H1 (cell line): ENCODE measurements at regions not wholly inside any gene's neighbourhood (a gene's known extent, or its start where the extent isn't known, plus 50 kb on each side); places are given as distances from the start of the nearest gene placed in this dataset.

Source experiments
- CTCF ChIA-PET: fragments of 300-600 bp; sonication (Branson Sonifier 250); formaldehyde crosslinking; loops from one replicate; lab custom pipeline; 2021; ENCODE audit not compliant: partially characterized antibody; lab: Charles Lee
- POLR2A ChIA-PET: fragments of 300-600 bp; sonication (Branson Sonifier 250); formaldehyde crosslinking; loops from one replicate; lab custom pipeline; 2021; ENCODE audit warnings: inconsistent platforms; ENCODE audit not compliant: partially characterized antibody; lab: Charles Lee
- DNase-seq, 2 experiments: peaks; one replicate each; pipeline versions ENCODE4 v3.0.0 to v3.0.0-alpha.2; 2010 to 2022; ENCODE audit warnings: low spot score in 2 of 2, low read depth in 1 of 2, mixed read lengths in 1 of 2
- FAIRE-seq: peaks from 2 replicates; lab custom pipeline; 2011; peaks lifted over from hg19 to GRCh38; lab: Jason Lieb, UNC
- H2AFZ ChIP-seq: 2 replicates; pipeline ENCODE4 v1.8.1; 2012; ENCODE audit warnings: low read length, inconsistent platforms
- H2AK5ac ChIP-seq: 2 replicates; pipeline ENCODE4 v1.6.1; 2013; ENCODE audit warnings: low read depth, low read length
- H2BK120ac ChIP-seq: replicated peaks from 2 replicates; pipeline ENCODE3; 2013; ENCODE audit warnings: low read depth, low read length, inconsistent platforms
- H2BK12ac ChIP-seq: 2 replicates; pipeline ENCODE4 v1.6.1; 2013; ENCODE audit warnings: low read depth, low read length
- H2BK15ac ChIP-seq: 2 replicates; pipeline ENCODE4 v1.6.1; 2013; ENCODE audit warnings: low read length
- H2BK20ac ChIP-seq: 2 replicates; pipeline ENCODE4 v1.6.1; 2013; ENCODE audit warnings: low read length
- H2BK5ac ChIP-seq: 2 replicates; pipeline ENCODE4 v1.6.1; 2013; ENCODE audit warnings: low read depth, low read length
- H3K14ac ChIP-seq: 2 replicates; pipeline ENCODE4 v1.6.1; 2013; ENCODE audit warnings: inconsistent platforms; ENCODE audit not compliant: insufficient read length
- H3K18ac ChIP-seq: 2 replicates; pipeline ENCODE4 v1.6.1; 2013; ENCODE audit warnings: low read length; ENCODE audit errors: extremely low read depth
- H3K23ac ChIP-seq: 2 replicates; pipeline ENCODE4 v1.6.1; 2013; ENCODE audit warnings: inconsistent platforms; ENCODE audit not compliant: insufficient read length
- H3K23me2 ChIP-seq: 2 replicates; pipeline ENCODE4 v1.6.1; 2013; ENCODE audit warnings: low read depth, low read length
- H3K27ac ChIP-seq: 2 replicates; pipeline ENCODE4 v1.6.1; 2011; ENCODE audit warnings: low read depth, low read length, inconsistent platforms
- H3K27me3 ChIP-seq, 4 experiments: replicated peaks in 1 of 4; 1 replicate in 1 of 4; 2 replicates in 3 of 4; pipeline versions ENCODE4 v1.6.1 to v1.8.1; 2011 to 2013; ENCODE audit warnings: low read length in 3 of 4, mild to moderate bottlenecking in 3 of 4, inconsistent platforms in 2 of 4, mixed read lengths in 2 of 4, moderate library complexity in 1 of 4; ENCODE audit not compliant: control insufficient read depth in 3 of 4, insufficient read depth in 3 of 4; ENCODE audit errors: extremely low read depth in 1 of 4
- H3K36me3 ChIP-seq, 4 experiments: 2 replicates each; pipeline versions ENCODE4 v1.6.1 to v1.8.1; 2011 to 2013; ENCODE audit warnings: mild to moderate bottlenecking in 4 of 4, low read length in 3 of 4, moderate library complexity in 2 of 4, control low read depth in 1 of 4, inconsistent platforms in 1 of 4; ENCODE audit not compliant: insufficient read depth in 4 of 4, control insufficient read depth in 2 of 4
- H3K4ac ChIP-seq: replicated peaks from 2 replicates; pipeline ENCODE3; 2013; ENCODE audit warnings: low read length, low read depth, mixed read lengths, inconsistent platforms; ENCODE audit not compliant: insufficient read length
- H3K4me1 ChIP-seq, 4 experiments: replicated peaks in 1 of 4; 1 replicate in 1 of 4; 2 replicates in 3 of 4; pipeline versions ENCODE4 v1.6.1 to v1.8.1; 2011 to 2013; ENCODE audit warnings: low read length in 3 of 4, inconsistent platforms in 2 of 4, mixed read lengths in 1 of 4; ENCODE audit not compliant: insufficient read depth in 4 of 4, control insufficient read depth in 3 of 4
- H3K4me2 ChIP-seq, 2 experiments: 2 replicates each; pipeline versions ENCODE4 v1.6.1 to v1.8.1; 2011 to 2013; ENCODE audit warnings: low read depth in 2 of 2, low read length in 2 of 2, control low read depth in 1 of 2, inconsistent platforms in 1 of 2, mild to moderate bottlenecking in 1 of 2; ENCODE audit not compliant: insufficient read depth in 1 of 2
- H3K4me3 ChIP-seq, 4 experiments: fragments of 200-600, 300-600 bp in 1 of 4; sonication (generic), shearing (Covaris generic), sonication (Bioruptor Twin) in 1 of 4; 2 replicates each; pipeline versions ENCODE4 v1.5.1 to v1.8.1; 2011 to 2016; ENCODE audit warnings: low read length in 4 of 4, low read depth in 3 of 4, control low read depth in 2 of 4, inconsistent platforms in 2 of 4, mild to moderate bottlenecking in 2 of 4, mixed read lengths in 1 of 4, moderate library complexity in 1 of 4; ENCODE audit not compliant: insufficient read depth in 2 of 4; ENCODE audit errors: extremely low read depth in 1 of 4
- H3K56ac ChIP-seq: replicated peaks from 2 replicates; pipeline ENCODE3; 2013; ENCODE audit warnings: low read depth, mild to moderate bottlenecking, mixed read lengths, low read length, inconsistent platforms; ENCODE audit not compliant: insufficient read length
- H3K79me1 ChIP-seq: 2 replicates; pipeline ENCODE4 v1.6.1; 2013; ENCODE audit warnings: low read depth, low read length, control low read depth
- H3K79me2 ChIP-seq, 2 experiments: 2 replicates each; pipeline versions ENCODE4 v1.6.1 to v1.8.1; 2012 to 2013; ENCODE audit warnings: low read length in 2 of 2, mild to moderate bottlenecking in 2 of 2, inconsistent platforms in 1 of 2; ENCODE audit not compliant: insufficient read depth in 2 of 2, control insufficient read depth in 1 of 2
- H3K9ac ChIP-seq, 4 experiments: replicated peaks in 1 of 4; 1 replicate in 1 of 4; 2 replicates in 3 of 4; pipeline versions ENCODE4 v1.6.1 to v1.8.1; 2011 to 2013; ENCODE audit warnings: low read depth in 3 of 4, low read length in 3 of 4, control low read depth in 2 of 4, mild to moderate bottlenecking in 2 of 4, moderate library complexity in 2 of 4, inconsistent platforms in 1 of 4; ENCODE audit errors: extremely low read depth in 1 of 4
- H3K9me3 ChIP-seq, 2 experiments: 2 replicates each; pipeline versions ENCODE4 v1.6.1 to v1.8.1; 2012 to 2013; ENCODE audit warnings: mild to moderate bottlenecking in 2 of 2, moderate library complexity in 2 of 2, control low read depth in 1 of 2, inconsistent platforms in 1 of 2, low read depth in 1 of 2, low read length in 1 of 2, mixed read lengths in 1 of 2; ENCODE audit not compliant: insufficient read depth in 2 of 2
- H4K20me1 ChIP-seq, 2 experiments: replicated peaks in 1 of 2; 2 replicates each; pipeline versions ENCODE3 to v1.8.1; 2011 to 2013; ENCODE audit warnings: inconsistent platforms in 2 of 2, low read length in 2 of 2, mild to moderate bottlenecking in 1 of 2; ENCODE audit not compliant: insufficient read depth in 2 of 2, control insufficient read depth in 1 of 2
- H4K5ac ChIP-seq: 2 replicates; pipeline ENCODE4 v1.6.1; 2013; ENCODE audit warnings: low read length, low read depth, mixed read lengths, inconsistent platforms; ENCODE audit not compliant: insufficient read length
- H4K8ac ChIP-seq: 2 replicates; pipeline ENCODE4 v1.8.0; 2013; ENCODE audit warnings: mild to moderate bottlenecking, moderate library complexity, low read length, inconsistent platforms; ENCODE audit not compliant: insufficient read depth; ENCODE audit errors: extremely low read depth
- H4K91ac ChIP-seq: replicated peaks from 2 replicates; pipeline ENCODE3; 2013; ENCODE audit warnings: low read length, mixed read lengths, inconsistent platforms; ENCODE audit not compliant: insufficient read length
- ASH2L ChIP-seq: fragments of 200-600, 300-600 bp; sonication (generic); IDR thresholded peaks from one replicate; pipeline ENCODE4 v1.7.1; 2017; ENCODE audit warnings: low read length
- BACH1 ChIP-seq: IDR thresholded peaks from 2 replicates; pipeline ENCODE4 v1.6.1; 2012; ENCODE audit warnings: low read length, improper control_type of control experiment
- BCL11A ChIP-seq, 2 experiments: IDR thresholded peaks; one replicate each; pipeline ENCODE4 v1.6.1; 2011; ENCODE audit warnings: low read depth in 2 of 2, low read length in 2 of 2, mild to moderate bottlenecking in 2 of 2
- CBX5 ChIP-seq: fragments of 300-800, 300-1000 bp; sonication (generic); IDR thresholded peaks from 2 replicates; pipeline ENCODE4 v1.7.1; 2016; ENCODE audit warnings: antibody characterized with exemption, low read length, low read depth
- NRF1 ChIP-seq: IDR thresholded peaks from 2 replicates; pipeline ENCODE4 v1.6.1; 2011; ENCODE audit warnings: mild to moderate bottlenecking, low read depth, low read length, improper control_type of control experiment
- POLR2AphosphoS5 ChIP-seq: IDR thresholded peaks from 2 replicates; pipeline ENCODE4 v1.6.1; 2011; ENCODE audit warnings: low read depth, low read length
- RAD21 ChIP-seq, 2 experiments: IDR thresholded peaks in 1 of 2; conservative IDR thresholded peaks in 1 of 2; 2 replicates each; pipeline ENCODE4 v1.6.1; 2011; ENCODE audit warnings: low read depth in 2 of 2, low read length in 2 of 2, improper control_type of control experiment in 1 of 2, inconsistent platforms in 1 of 2, mild to moderate bottlenecking in 1 of 2, moderate library complexity in 1 of 2
- RFX5 ChIP-seq: IDR thresholded peaks from 2 replicates; pipeline ENCODE4 v1.6.1; 2011; ENCODE audit warnings: low read depth, low read length, improper control_type of control experiment, borderline replicate concordance
- SAP30 ChIP-seq: fragments of 300-600 bp; sonication (generic); IDR thresholded peaks from 2 replicates; pipeline ENCODE4 v1.7.1; 2012; ENCODE audit warnings: low read length, moderate library complexity, mild to moderate bottlenecking, inconsistent platforms; ENCODE audit not compliant: insufficient read depth, insufficient replicate concordance
- SP2 ChIP-seq: IDR thresholded peaks from 2 replicates; pipeline ENCODE4 v1.6.1; 2012; ENCODE audit warnings: mild to moderate bottlenecking, low read length, inconsistent platforms
- SRF ChIP-seq: IDR thresholded peaks from 2 replicates; pipeline ENCODE4 v1.6.1; 2011; ENCODE audit warnings: mild to moderate bottlenecking, low read depth, low read length, moderate library complexity
- TF ChIP-seq, protein P1 (sequence below): IDR thresholded peaks from 2 replicates; pipeline ENCODE4 v1.6.1; 2012; ENCODE audit warnings: low read length, inconsistent platforms
- TF ChIP-seq, protein P2 (sequence below): IDR thresholded peaks from 2 replicates; pipeline ENCODE4 v1.6.1; 2011; ENCODE audit warnings: low read length, improper control_type of control experiment

DNA sequence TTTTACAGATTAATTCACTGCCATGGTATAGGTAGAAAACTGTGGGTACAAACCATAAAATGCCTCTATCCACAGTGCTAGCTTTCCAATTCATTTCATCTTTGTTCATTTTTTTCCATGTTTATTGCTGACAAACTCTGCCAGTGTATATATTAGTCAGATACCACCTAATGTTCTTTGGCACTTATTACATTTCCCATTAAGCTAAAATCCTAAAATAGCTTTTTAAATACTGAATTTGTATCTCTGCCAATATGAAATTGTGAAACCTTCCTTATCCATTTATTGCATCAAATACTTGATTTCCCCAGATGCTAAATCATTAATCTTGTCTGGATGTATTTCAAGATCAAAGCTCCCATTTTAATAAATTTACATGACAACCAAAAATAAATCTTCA lies 150.1 kb upstream of the FSCB start:
- Histone ChIP-seq H3K4me1 (no peaks in the 10 kb centered on the region), H3K79me1 (no peaks in the 10 kb centered on the region), H3K4me3 (no peak overlapping the region), H3K27ac (no peak overlapping the region), H3K23me2 (no peaks in the 10 kb centered on the region), H3K9ac (no peak overlapping the region), H4K8ac (no peak overlapping the region), H4K5ac (no peak overlapping the region), H2BK12ac (no peak overlapping the region), H3K4ac (no peak overlapping the region), H3K36me3 (no peaks in the 10 kb centered on the region), H4K20me1 (no peaks in the 10 kb centered on the region), H3K14ac (no peak overlapping the region), H2BK20ac (no peak overlapping the region), H3K56ac (no peak overlapping the region), H3K4me2 (no peak overlapping the region), H3K27me3 (no peaks in the 10 kb centered on the region), H3K79me2 (no peaks in the 10 kb centered on the region), H2BK15ac (no peak overlapping the region), H3K18ac (no peak overlapping the region), H2AFZ (no peak overlapping the region), H3K9me3 (no peaks in the 10 kb centered on the region), H2BK5ac (no peak overlapping the region), H2BK120ac (no peak overlapping the region), H2AK5ac (no peak overlapping the region), H3K23ac (no peak overlapping the region), H4K91ac (no peak overlapping the region)
- no peak for DNase-seq
- ChIA-PET CTCF (interaction anchor here (0.8 to 2.0 kb wide), 8 partner anchors 9 to 761 kb away, joined by 3 to 9 read pairs (median 4); no protein-coding TSS in a partner anchor), POLR2A (no interaction called here)
- no peak for FAIRE-seq
- TF ChIP-seq, protein P1, sequence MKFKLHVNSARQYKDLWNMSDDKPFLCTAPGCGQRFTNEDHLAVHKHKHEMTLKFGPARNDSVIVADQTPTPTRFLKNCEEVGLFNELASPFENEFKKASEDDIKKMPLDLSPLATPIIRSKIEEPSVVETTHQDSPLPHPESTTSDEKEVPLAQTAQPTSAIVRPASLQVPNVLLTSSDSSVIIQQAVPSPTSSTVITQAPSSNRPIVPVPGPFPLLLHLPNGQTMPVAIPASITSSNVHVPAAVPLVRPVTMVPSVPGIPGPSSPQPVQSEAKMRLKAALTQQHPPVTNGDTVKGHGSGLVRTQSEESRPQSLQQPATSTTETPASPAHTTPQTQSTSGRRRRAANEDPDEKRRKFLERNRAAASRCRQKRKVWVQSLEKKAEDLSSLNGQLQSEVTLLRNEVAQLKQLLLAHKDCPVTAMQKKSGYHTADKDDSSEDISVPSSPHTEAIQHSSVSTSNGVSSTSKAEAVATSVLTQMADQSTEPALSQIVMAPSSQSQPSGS: no peak
- no peak for TF ChIP-seq POLR2AphosphoS5
- no peak for TF ChIP-seq BACH1
- no peak for TF ChIP-seq NRF1
- TF ChIP-seq BCL11A (IDR thresholded peaks at IDR 0.05; ENCODE audit: low read depth in 2 of 2, low read length in 2 of 2): no peak
- TF ChIP-seq SP2: no peak
- TF ChIP-seq RAD21 (IDR thresholded peaks at IDR 0.05 in 1 of 2, conservative IDR thresholded peaks at IDR 0.05 in 1 of 2; ENCODE audit: low read depth in 2 of 2, low read length in 2 of 2): no peak
- no peak for TF ChIP-seq CBX5
- TF ChIP-seq SAP30: no peak
- TF ChIP-seq, protein P2, sequence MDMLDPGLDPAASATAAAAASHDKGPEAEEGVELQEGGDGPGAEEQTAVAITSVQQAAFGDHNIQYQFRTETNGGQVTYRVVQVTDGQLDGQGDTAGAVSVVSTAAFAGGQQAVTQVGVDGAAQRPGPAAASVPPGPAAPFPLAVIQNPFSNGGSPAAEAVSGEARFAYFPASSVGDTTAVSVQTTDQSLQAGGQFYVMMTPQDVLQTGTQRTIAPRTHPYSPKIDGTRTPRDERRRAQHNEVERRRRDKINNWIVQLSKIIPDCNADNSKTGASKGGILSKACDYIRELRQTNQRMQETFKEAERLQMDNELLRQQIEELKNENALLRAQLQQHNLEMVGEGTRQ: no peak
- TF ChIP-seq RFX5: no peak
- TF ChIP-seq ASH2L: no peak
- TF ChIP-seq SRF: no peak
